ENCODE measurements at regions not wholly inside any gene's neighbourhood (a gene's known extent, or its start where the extent isn't known, plus 50 kb on each side); places are given as distances from the start of the nearest gene placed in this dataset.

- Mint-ChIP-seq H3K4me1 (ENCODE audit: low read depth) (peaks cover 48% of the 10 kb centered on the region), H3K27ac (peak overlapping the region; percentile 8), H3K27me3 (ENCODE audit: low read depth) (no peaks in the 10 kb centered on the region), H3K36me3 (ENCODE audit: low read depth) (peaks cover 76% of the 10 kb centered on the region), H3K9me3 (peaks cover 79% of the 10 kb centered on the region), H3K4me3 (no peak overlapping the region)
- peak; percentile 71 for DNase-seq (ENCODE audit: low spot score)
These were observed 150.0 kb upstream of the AHI1 start for GRCh38 chr6:135647521-135647920.

- H3K27ac Mint-ChIP-seq, result peak overlapping the region; percentile 90
- H3K4me3 Mint-ChIP-seq, result peak overlapping the region; percentile 40
- H3K36me3 Mint-ChIP-seq (ENCODE audit: low read depth), result peaks cover 79% of the 10 kb centered on the region
- no peaks in the 10 kb centered on the region for H3K27me3 Mint-ChIP-seq (ENCODE audit: low read depth)
- no peak for DNase-seq (ENCODE audit: low spot score)
- peaks cover 81% of the 10 kb centered on the region for H3K9me3 Mint-ChIP-seq
- H3K4me1 Mint-ChIP-seq (ENCODE audit: low read depth), result peaks cover 25% of the 10 kb centered on the region
These were observed 154.6 kb upstream of the AHI1 start for GRCh38 chr6:135651964-135652755.

DNA sequence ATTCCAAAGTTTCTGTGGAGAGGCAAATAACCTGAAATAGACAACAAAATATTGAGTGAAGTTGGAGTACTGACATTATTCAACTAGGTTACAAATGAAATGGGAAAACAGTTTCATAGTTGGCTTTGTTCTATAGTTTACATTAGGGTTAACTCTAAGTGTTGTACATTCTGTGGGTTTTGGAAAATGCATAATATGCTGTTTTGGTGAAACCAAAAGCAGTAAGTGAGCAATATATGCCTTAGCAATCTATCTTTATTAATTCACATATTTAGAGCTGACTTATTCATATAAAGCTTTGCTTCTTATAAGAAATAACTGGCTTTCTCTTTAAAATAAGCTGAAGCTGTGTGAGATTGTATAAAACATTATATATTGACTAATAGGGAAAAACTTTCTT lies 157.5 kb upstream of the AHI1 start:
- Mint-ChIP-seq H3K27ac (no peak overlapping the region), H3K27me3 (ENCODE audit: low read depth) (no peaks in the 10 kb centered on the region), H3K36me3 (ENCODE audit: low read depth) (peaks cover 65% of the 10 kb centered on the region), H3K4me3 (no peak overlapping the region), H3K9me3 (peaks cover 71% of the 10 kb centered on the region), H3K4me1 (ENCODE audit: low read depth) (peaks cover 35% of the 10 kb centered on the region)
- DNase-seq (ENCODE audit: low spot score), result no peak

GRCh38 chr6:135657207-135657606 lies 159.7 kb upstream of the AHI1 start:
- no peak for DNase-seq (ENCODE audit: low spot score)
- Mint-ChIP-seq H3K27ac (no peak overlapping the region), H3K36me3 (ENCODE audit: low read depth) (peaks cover 60% of the 10 kb centered on the region), H3K4me3 (no peak overlapping the region), H3K27me3 (ENCODE audit: low read depth) (no peaks in the 10 kb centered on the region), H3K9me3 (peaks cover 69% of the 10 kb centered on the region), H3K4me1 (ENCODE audit: low read depth) (peaks cover 23% of the 10 kb centered on the region)

DNA sequence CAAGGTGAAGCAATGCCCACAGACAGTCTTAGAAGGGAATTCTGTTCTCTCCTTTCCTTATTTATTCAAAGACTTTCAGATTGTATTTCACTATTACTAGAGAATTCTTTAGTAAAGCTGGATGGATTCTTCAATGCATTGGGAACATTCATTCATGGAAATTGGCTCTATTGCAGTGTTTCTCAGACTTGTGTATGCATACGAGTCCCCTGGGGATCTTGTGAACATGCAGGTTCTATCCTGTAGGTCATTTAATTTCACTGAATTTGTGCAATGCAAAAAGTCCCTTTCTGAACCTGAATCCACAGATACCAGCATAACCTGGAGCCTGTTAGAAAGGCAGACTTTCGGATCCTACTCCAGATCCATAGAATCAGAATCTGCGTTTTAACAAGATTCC lies 160.9 kb upstream of the AHI1 start:
- H3K4me1 Mint-ChIP-seq (ENCODE audit: low read depth), result peaks cover 22% of the 10 kb centered on the region
- H3K9me3 Mint-ChIP-seq, result peaks cover 69% of the 10 kb centered on the region

GRCh38 chr6:135658916-135659315 lies 161.4 kb upstream of the AHI1 start:
- Mint-ChIP-seq H3K27me3 (ENCODE audit: low read depth) (no peaks in the 10 kb centered on the region), H3K9me3 (peaks cover 69% of the 10 kb centered on the region), H3K4me3 (no peak overlapping the region), H3K27ac (no peak overlapping the region), H3K4me1 (ENCODE audit: low read depth) (peaks cover 22% of the 10 kb centered on the region), H3K36me3 (ENCODE audit: low read depth) (peaks cover 54% of the 10 kb centered on the region)
- no peak for DNase-seq (ENCODE audit: low spot score)

More for the DNA sequence above, 160.9 kb upstream of the AHI1 start:
- no peaks in the 10 kb centered on the region for H3K27me3 Mint-ChIP-seq (ENCODE audit: low read depth)
- no peak for DNase-seq (ENCODE audit: low spot score)
- H3K4me3 Mint-ChIP-seq, result no peak overlapping the region
- H3K27ac Mint-ChIP-seq, result no peak overlapping the region
- H3K36me3 Mint-ChIP-seq (ENCODE audit: low read depth), result peaks cover 56% of the 10 kb centered on the region

DNA sequence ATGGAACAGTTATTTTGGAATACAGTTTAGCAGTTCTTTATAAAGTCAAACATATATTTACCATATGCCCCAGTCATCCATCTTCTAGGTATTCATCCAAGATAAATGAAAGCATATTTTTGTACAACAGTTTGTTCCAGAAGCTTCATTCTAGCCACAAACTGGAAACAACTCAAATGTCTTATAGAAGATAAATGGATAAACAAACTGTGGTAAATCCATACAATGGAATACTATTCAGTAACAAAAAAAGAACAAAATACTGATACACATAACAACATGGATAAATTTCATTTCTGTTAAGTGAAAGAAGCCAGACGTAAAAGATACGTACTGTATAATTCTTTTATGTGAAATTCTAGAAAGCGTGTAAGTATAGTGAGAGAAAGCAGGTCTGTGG lies 167.0 kb upstream of the AHI1 start:
- no peak for DNase-seq (ENCODE audit: low spot score)
- H3K4me3 Mint-ChIP-seq, result no peak overlapping the region
- no peak overlapping the region for H3K27ac Mint-ChIP-seq
- peaks cover 26% of the 10 kb centered on the region for H3K36me3 Mint-ChIP-seq (ENCODE audit: low read depth)
- no peaks in the 10 kb centered on the region for H3K27me3 Mint-ChIP-seq (ENCODE audit: low read depth)
- peaks cover 39% of the 10 kb centered on the region for H3K9me3 Mint-ChIP-seq
- peaks cover 13% of the 10 kb centered on the region for H3K4me1 Mint-ChIP-seq (ENCODE audit: low read depth)

GRCh38 chr6:135665935-135666334 lies 168.4 kb upstream of the AHI1 start:
- peaks cover 28% of the 10 kb centered on the region for H3K36me3 Mint-ChIP-seq (ENCODE audit: low read depth)
- peaks cover 46% of the 10 kb centered on the region for H3K9me3 Mint-ChIP-seq
- H3K4me1 Mint-ChIP-seq (ENCODE audit: low read depth), result peaks cover 13% of the 10 kb centered on the region
- H3K27ac Mint-ChIP-seq, result no peak overlapping the region
- no peak for DNase-seq (ENCODE audit: low spot score)
- no peak overlapping the region for H3K4me3 Mint-ChIP-seq
- H3K27me3 Mint-ChIP-seq (ENCODE audit: low read depth), result no peaks in the 10 kb centered on the region

DNA sequence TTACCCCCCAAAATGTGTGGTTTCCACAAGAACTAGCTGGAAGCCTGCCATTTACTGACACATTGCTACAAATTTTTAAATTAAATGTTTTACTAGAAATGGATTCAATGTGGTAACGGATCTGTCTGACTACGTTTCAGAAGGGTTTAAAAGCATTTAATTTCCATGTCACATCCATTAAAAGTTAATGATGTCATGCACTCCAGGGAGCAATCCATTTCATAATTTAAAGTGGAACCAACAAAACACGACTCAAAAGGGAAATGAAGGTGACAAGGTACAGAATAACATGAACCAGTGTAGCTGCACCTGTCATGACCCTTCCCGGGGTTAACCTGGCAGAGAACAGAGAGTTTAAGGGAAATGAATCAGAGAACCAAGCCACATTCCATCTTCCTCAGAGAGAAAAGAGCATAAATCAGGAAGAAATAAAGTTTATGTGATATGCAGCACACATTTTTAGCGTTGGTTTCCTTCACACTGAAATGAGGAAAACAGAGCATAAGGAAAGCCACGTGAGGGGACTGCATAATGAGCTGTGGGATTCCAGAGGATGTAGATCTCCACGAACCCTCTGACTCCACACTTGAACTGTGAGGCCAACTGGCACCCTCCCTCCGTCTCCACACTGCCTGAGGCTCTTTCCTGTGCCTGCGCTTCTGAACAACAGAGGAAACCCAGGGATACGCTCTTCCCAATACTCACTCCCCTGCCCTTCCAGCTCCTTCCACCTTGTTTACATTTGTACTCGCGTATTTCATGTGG lies 170.3 kb upstream of the AHI1 start:
- Mint-ChIP-seq H3K4me3 (no peak overlapping the region), H3K9me3 (peaks cover 43% of the 10 kb centered on the region), H3K27me3 (ENCODE audit: low read depth) (no peaks in the 10 kb centered on the region), H3K4me1 (ENCODE audit: low read depth) (peaks cover 13% of the 10 kb centered on the region), H3K36me3 (ENCODE audit: low read depth) (peaks cover 30% of the 10 kb centered on the region), H3K27ac (no peak overlapping the region)
- DNase-seq (ENCODE audit: low spot score), result no peak

DNA sequence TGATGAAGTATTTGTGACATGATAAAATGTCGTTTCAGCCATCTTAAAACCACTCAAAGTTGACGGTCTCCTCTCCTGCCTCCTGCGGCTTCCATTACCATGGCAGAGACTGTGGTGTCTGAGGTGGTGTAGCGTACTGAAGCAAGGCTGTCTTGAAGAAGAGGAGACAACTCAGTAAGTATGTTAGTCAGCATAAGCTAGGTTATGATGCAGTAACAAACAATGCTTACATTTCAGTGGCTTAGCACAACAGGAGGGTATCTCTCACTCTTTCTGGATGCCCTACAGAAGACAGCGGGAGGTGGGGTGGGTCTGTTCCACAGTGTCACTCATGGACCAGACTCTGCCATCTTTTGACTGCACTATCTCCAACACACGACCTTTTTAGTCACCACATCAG lies 174.7 kb upstream of the AHI1 start:
- no peaks in the 10 kb centered on the region for H3K27me3 Mint-ChIP-seq (ENCODE audit: low read depth)
- H3K36me3 Mint-ChIP-seq (ENCODE audit: low read depth), result peaks cover 24% of the 10 kb centered on the region
- peaks cover 31% of the 10 kb centered on the region for H3K9me3 Mint-ChIP-seq
- DNase-seq (ENCODE audit: low spot score), result no peak
- no peak overlapping the region for H3K27ac Mint-ChIP-seq
- H3K4me1 Mint-ChIP-seq (ENCODE audit: low read depth), result peaks cover 35% of the 10 kb centered on the region
- H3K4me3 Mint-ChIP-seq, result no peak overlapping the region

DNA sequence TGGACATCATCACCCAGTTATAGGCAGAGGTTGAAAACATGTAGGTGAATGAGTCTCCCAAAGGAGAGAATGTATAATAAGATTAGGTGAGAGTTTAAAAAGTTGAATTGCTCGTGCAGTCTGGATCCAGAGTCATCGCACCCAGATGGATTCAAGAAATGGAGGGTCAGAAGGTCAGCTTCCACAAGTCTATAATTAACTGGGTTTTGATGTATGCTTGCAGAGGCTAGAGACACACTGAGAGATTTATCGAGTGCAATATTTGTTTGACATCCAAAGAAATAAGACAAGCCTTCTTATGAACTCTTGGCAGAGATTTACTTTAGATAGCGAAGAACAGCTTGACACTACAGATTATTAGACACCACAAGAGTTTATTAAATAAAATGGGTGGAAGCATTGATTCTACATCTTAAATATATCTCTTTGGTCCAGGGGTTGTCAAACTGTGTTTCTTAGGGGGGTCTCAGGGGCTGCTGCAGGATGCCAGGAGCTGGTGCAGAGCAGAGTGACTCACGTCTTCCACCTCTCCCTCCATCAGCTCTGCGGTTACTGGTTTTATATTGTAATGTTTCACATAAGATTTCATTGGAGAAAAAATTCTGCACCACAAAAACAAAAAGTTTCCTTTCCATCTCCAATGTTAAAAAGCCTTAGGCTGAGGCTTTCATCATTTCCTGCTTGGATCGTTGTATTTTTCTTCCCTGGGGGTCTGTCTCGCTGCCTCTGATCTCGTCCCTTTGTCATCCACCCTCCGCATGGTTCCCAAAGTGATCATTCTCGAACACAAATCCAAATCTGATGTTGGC lies 176.2 kb upstream of the AHI1 start:
- no peaks in the 10 kb centered on the region for H3K27me3 Mint-ChIP-seq (ENCODE audit: low read depth)
- peaks cover 30% of the 10 kb centered on the region for H3K4me1 Mint-ChIP-seq (ENCODE audit: low read depth)
- H3K27ac Mint-ChIP-seq, result peak overlapping the region; percentile 85
- DNase-seq (ENCODE audit: low spot score), result peak; percentile 39
- peaks cover 34% of the 10 kb centered on the region for H3K9me3 Mint-ChIP-seq
- no peak overlapping the region for H3K4me3 Mint-ChIP-seq
- peaks cover 24% of the 10 kb centered on the region for H3K36me3 Mint-ChIP-seq (ENCODE audit: low read depth)

GRCh38 chr6:135675026-135675425 lies 176.5 kb upstream of the PDE7B start:
- Mint-ChIP-seq H3K4me3 (no peak overlapping the region), H3K36me3 (ENCODE audit: low read depth) (peaks cover 29% of the 10 kb centered on the region), H3K27ac (peak overlapping the region; percentile 75), H3K27me3 (ENCODE audit: low read depth) (no peaks in the 10 kb centered on the region), H3K4me1 (ENCODE audit: low read depth) (peaks cover 34% of the 10 kb centered on the region), H3K9me3 (peaks cover 29% of the 10 kb centered on the region)
- no peak for DNase-seq (ENCODE audit: low spot score)

GRCh38 chr6:135675862-135676261 lies 175.6 kb upstream of the PDE7B start:
- peak; percentile 41 for DNase-seq (ENCODE audit: low spot score)
- H3K4me1 Mint-ChIP-seq (ENCODE audit: low read depth), result peaks cover 34% of the 10 kb centered on the region
- H3K36me3 Mint-ChIP-seq (ENCODE audit: low read depth), result peaks cover 27% of the 10 kb centered on the region
- H3K27ac Mint-ChIP-seq, result no peak overlapping the region
- H3K4me3 Mint-ChIP-seq, result no peak overlapping the region
- peaks cover 24% of the 10 kb centered on the region for H3K9me3 Mint-ChIP-seq
- no peaks in the 10 kb centered on the region for H3K27me3 Mint-ChIP-seq (ENCODE audit: low read depth)

Measured in T-helper 2 cell treated with Interferon-gamma antibody and Interleukin-4, amounts not matched to agents 5 μg/mL and 100 μg/mL, for 36 hours (primary cell).